Uterus (tissue), 2 donors: ENCODE measurements at regions not wholly inside any gene's neighbourhood (a gene's known extent, or its start where the extent isn't known, plus 50 kb on each side); places are given as distances from the start of the nearest gene placed in this dataset.

ENCODE experiments used
- CTCF ChIP-seq, 4 experiments: fragments of 200-600 bp in 2 of 4; fragments of 450-650 bp in 2 of 4; sonication (generic) in 2 of 4; IDR thresholded peaks; one replicate each; pipeline ENCODE4 v1.5.1; 2016 to 2019; ENCODE audit warnings: antibody characterized with exemption in 4 of 4, mild to moderate bottlenecking in 2 of 4, moderate library complexity in 1 of 4
- POLR2A ChIP-seq, 2 donors: fragments of 450-650 bp; IDR thresholded peaks; one replicate each; pipeline ENCODE4 v1.6.1; 2016; ENCODE audit warnings: antibody characterized with exemption in 2 of 2, mild to moderate bottlenecking in 1 of 2, moderate library complexity in 1 of 2

GRCh38 chr4:32958586-32958985, 2238.4 kb downstream of the PCDH7 start:
- no peak for TF ChIP-seq POLR2A (IDR thresholded peaks at IDR 0.05)
- no peak for TF ChIP-seq CTCF (IDR thresholded peaks at IDR 0.05)
